IMR-90 (cell line): ENCODE measurements at regions not wholly inside any gene's neighbourhood (a gene's known extent, or its start where the extent isn't known, plus 50 kb on each side); places are given as distances from the start of the nearest gene placed in this dataset.

ENCODE experiments used
- ATAC-seq: fragments of 200-7000 bp; cut with Tn5 transposase; 2 replicates; pipeline ENCODE4 v1.9.1; 2020; ENCODE audit warnings: low read depth, mild to moderate bottlenecking, moderate library complexity
- BruUV-seq: library from RNA; stranded (reverse); fragments of 400-500 nt; replicated peaks from 2 replicates; lab custom pipeline; 2021; lab: Mats Ljungman, UMichigan
- CTCF ChIA-PET: fragments of 300-600 bp; formaldehyde crosslinking; extraction: SDS; loops from one replicate; lab custom pipeline; 2021; ENCODE audit warnings: antibody characterized with exemption; lab: Yijun Ruan, JAX
- POLR2A ChIA-PET: fragments of 300-600 bp; sonication (Branson Sonifier 250); formaldehyde crosslinking; loops from one replicate; lab custom pipeline; 2022; ENCODE audit warnings: antibody characterized with exemption; ENCODE audit not compliant: unreplicated experiment; lab: Charles Lee
- DNase-seq: peaks from one replicate; pipeline ENCODE4 v3.0.0; 2013
- H2AFZ ChIP-seq: replicated peaks from 2 replicates; pipeline ENCODE3; 2013; ENCODE audit warnings: low read length, mild to moderate bottlenecking; ENCODE audit not compliant: poor library complexity
- H2AK5ac ChIP-seq: 2 replicates; pipeline ENCODE4 v1.6.1; 2013; ENCODE audit warnings: low read depth, low read length, inconsistent platforms
- H2AK9ac ChIP-seq: replicated peaks from 2 replicates; pipeline ENCODE3; 2013; ENCODE audit warnings: mild to moderate bottlenecking, low read depth, low read length, moderate library complexity; ENCODE audit not compliant: poor library complexity
- H2BK120ac ChIP-seq: 2 replicates; pipeline ENCODE4 v1.6.1; 2013; ENCODE audit warnings: low read depth, low read length, inconsistent platforms
- H2BK15ac ChIP-seq: 3 replicates; pipeline ENCODE4 v1.6.1; 2013; ENCODE audit warnings: low read depth, low read length, inconsistent platforms
- H2BK20ac ChIP-seq: 2 replicates; pipeline ENCODE4 v1.6.1; 2013; ENCODE audit warnings: low read depth, mild to moderate bottlenecking, inconsistent platforms, low read length, moderate library complexity
- H2BK5ac ChIP-seq: 2 replicates; pipeline ENCODE4 v1.6.1; 2013; ENCODE audit warnings: mild to moderate bottlenecking, low read depth, low read length, inconsistent platforms; ENCODE audit not compliant: poor library complexity, severe bottlenecking
- H3K14ac ChIP-seq: replicated peaks from 2 replicates; pipeline ENCODE4 v1.6.1; 2013; ENCODE audit warnings: low read depth, low read length, inconsistent platforms
- H3K18ac ChIP-seq: 2 replicates; pipeline ENCODE4 v1.6.1; 2013; ENCODE audit warnings: low read depth, low read length, control low read depth
- H3K23ac ChIP-seq: 2 replicates; pipeline ENCODE4 v1.6.1; 2013; ENCODE audit warnings: low read depth, low read length, inconsistent platforms
- H3K27ac ChIP-seq: 2 replicates; pipeline ENCODE4 v1.5.1; 2013; ENCODE audit warnings: mild to moderate bottlenecking, control low read depth, low read length; ENCODE audit not compliant: insufficient read depth
- H3K27me3 ChIP-seq: 2 replicates; pipeline ENCODE4 v1.6.1; 2013; ENCODE audit warnings: low read length; ENCODE audit not compliant: control insufficient read depth, insufficient read depth
- H3K36me3 ChIP-seq: 2 replicates; pipeline ENCODE4 v1.6.1; 2013; ENCODE audit warnings: low read length, mixed read lengths; ENCODE audit not compliant: control insufficient read depth, insufficient read depth
- H3K4ac ChIP-seq: 2 replicates; pipeline ENCODE4 v1.6.1; 2013; ENCODE audit warnings: low read depth, low read length, inconsistent platforms
- H3K4me1 ChIP-seq: 2 replicates; pipeline ENCODE4 v1.6.1; 2013; ENCODE audit warnings: low read length, mixed read lengths; ENCODE audit not compliant: control insufficient read depth, insufficient read depth
- H3K4me2 ChIP-seq: 2 replicates; pipeline ENCODE4 v1.6.1; 2013; ENCODE audit warnings: low read depth, mild to moderate bottlenecking, control low read depth, low read length, moderate library complexity
- H3K4me3 ChIP-seq: 2 replicates; pipeline ENCODE4 v1.5.1; 2013; ENCODE audit warnings: low read depth, mild to moderate bottlenecking, control low read depth, low read length, moderate library complexity; ENCODE audit not compliant: insufficient read depth
- H3K56ac ChIP-seq: 2 replicates; pipeline ENCODE4 v1.6.1; 2013; ENCODE audit warnings: low read length, inconsistent platforms; ENCODE audit not compliant: insufficient read depth; ENCODE audit errors: extremely low read depth
- H3K79me1 ChIP-seq, 2 experiments: 2 replicates each; pipeline ENCODE4 v1.6.1; 2013; ENCODE audit warnings: low read length in 2 of 2, inconsistent platforms in 1 of 2, low read depth in 1 of 2
- H3K9ac ChIP-seq: 2 replicates; pipeline ENCODE4 v1.6.1; 2013; ENCODE audit warnings: low read depth, low read length, control low read depth
- H3K9me1 ChIP-seq: 2 replicates; pipeline ENCODE4 v1.6.1; 2013; ENCODE audit warnings: low read length, inconsistent platforms; ENCODE audit not compliant: insufficient read depth
- H3K9me3 ChIP-seq: 2 replicates; pipeline ENCODE4 v1.6.1; 2013; ENCODE audit warnings: low read length; ENCODE audit not compliant: control insufficient read depth, insufficient read depth
- H4K20me1 ChIP-seq: 2 replicates; pipeline ENCODE4 v1.6.1; 2013; ENCODE audit warnings: low read length, inconsistent platforms; ENCODE audit not compliant: insufficient read depth
- H4K5ac ChIP-seq: 2 replicates; pipeline ENCODE4 v1.6.1; 2013; ENCODE audit warnings: mild to moderate bottlenecking, low read depth, low read length, control low read depth
- H4K8ac ChIP-seq, 2 experiments: 2 replicates each; pipeline ENCODE4 v1.6.1; 2013; ENCODE audit warnings: low read depth in 2 of 2, low read length in 2 of 2, control low read depth in 1 of 2, inconsistent platforms in 1 of 2
- H4K91ac ChIP-seq: 2 replicates; pipeline ENCODE4 v1.6.1; 2013; ENCODE audit warnings: low read depth, low read length, inconsistent platforms; ENCODE audit not compliant: insufficient read depth
- BHLHE40 ChIP-seq: fragments of 150-350 bp; IDR thresholded peaks from 2 replicates; pipeline ENCODE4 v1.6.1; 2016; ENCODE audit warnings: mild to moderate bottlenecking, low read depth, low read length
- CEBPB ChIP-seq: IDR thresholded peaks from 2 replicates; pipeline ENCODE4 v1.6.1; 2012; ENCODE audit warnings: low read depth, low read length, improper control_type of control experiment
- CHD1 ChIP-seq: IDR thresholded peaks from 2 replicates; pipeline ENCODE4 v1.6.1; 2012; ENCODE audit warnings: low read depth, low read length, improper control_type of control experiment
- FOS ChIP-seq: fragments of 150-350 bp; IDR thresholded peaks from 2 replicates; pipeline ENCODE4 v1.6.1; 2016; ENCODE audit warnings: low read depth, low read length
- MAFK ChIP-seq: IDR thresholded peaks from 2 replicates; pipeline ENCODE4 v1.6.1; 2012; ENCODE audit warnings: low read depth, low read length, improper control_type of control experiment
- MXI1 ChIP-seq: IDR thresholded peaks from 2 replicates; pipeline ENCODE4 v1.6.1; 2012; ENCODE audit warnings: low read depth, mild to moderate bottlenecking, low read length, moderate library complexity, borderline replicate concordance
- POLR2A ChIP-seq: IDR thresholded peaks from 2 replicates; pipeline ENCODE4 v1.6.1; 2012; ENCODE audit warnings: mild to moderate bottlenecking, low read depth, low read length
- RAD21 ChIP-seq: IDR thresholded peaks from 2 replicates; pipeline ENCODE4 v1.6.1; 2012; ENCODE audit warnings: low read length, improper control_type of control experiment
- RCOR1 ChIP-seq: IDR thresholded peaks from 2 replicates; pipeline ENCODE4 v1.6.1; 2012; ENCODE audit warnings: mild to moderate bottlenecking, low read length, improper control_type of control experiment; ENCODE audit not compliant: insufficient replicate concordance
- RFX5 ChIP-seq: IDR thresholded peaks from 2 replicates; pipeline ENCODE4 v1.8.0; 2012; ENCODE audit warnings: low read depth, mild to moderate bottlenecking, low read length, moderate library complexity
- WGBS, 2 experiments: methylation state at CpG; one replicate each; pipeline versions ENCODE4 v1.1.5 to v1.1.7; 2013; ENCODE audit warnings: missing lambda C conversion rate in 2 of 2; ENCODE audit not compliant: insufficient read length in 1 of 2; ENCODE audit errors: extremely low coverage in 2 of 2; 5-methylcytosine and 5-hydroxymethylcytosine counted together
- dilution Hi-C: fragments of 300-500 bp; cut with HindIII; formaldehyde crosslinking; loops from one replicate; pipeline ENCODE4 v1.14.3; 2018; ENCODE audit warnings: low sequenced_read_pairs; ENCODE audit not compliant: unreplicated experiment
- in situ Hi-C: fragments of 300-500 bp; cut with MboI; formaldehyde crosslinking; loops from 3 replicates; pipeline ENCODE4 v1.14.3; 2019; ENCODE audit warnings: low sequenced_read_pairs, inconsistent platforms, mixed read lengths
- intact Hi-C: fragments of 100-400 bp; cut with micrococcal nuclease; formaldehyde crosslinking; loops from 2 replicates; pipeline ENCODE4 v1.10.0; 2022
- TF ChIP-seq, protein P1 (sequence below): fragments of 150-350 bp; IDR thresholded peaks from 2 replicates; pipeline ENCODE4 v1.6.1; 2017; ENCODE audit warnings: mild to moderate bottlenecking, antibody characterized with exemption, low read length, low read depth
- TF ChIP-seq, protein P2 (sequence below): conservative IDR thresholded peaks from 2 replicates; pipeline ENCODE4 v1.5.1; 2012; ENCODE audit warnings: mild to moderate bottlenecking, low read depth, low read length, improper control_type of control experiment
- TF ChIP-seq, protein P3 (sequence below): fragments of 150-350 bp; IDR thresholded peaks from 2 replicates; pipeline ENCODE4 v1.6.1; 2016; ENCODE audit warnings: low read depth, mild to moderate bottlenecking, low read length, moderate library complexity, borderline replicate concordance

DNA sequence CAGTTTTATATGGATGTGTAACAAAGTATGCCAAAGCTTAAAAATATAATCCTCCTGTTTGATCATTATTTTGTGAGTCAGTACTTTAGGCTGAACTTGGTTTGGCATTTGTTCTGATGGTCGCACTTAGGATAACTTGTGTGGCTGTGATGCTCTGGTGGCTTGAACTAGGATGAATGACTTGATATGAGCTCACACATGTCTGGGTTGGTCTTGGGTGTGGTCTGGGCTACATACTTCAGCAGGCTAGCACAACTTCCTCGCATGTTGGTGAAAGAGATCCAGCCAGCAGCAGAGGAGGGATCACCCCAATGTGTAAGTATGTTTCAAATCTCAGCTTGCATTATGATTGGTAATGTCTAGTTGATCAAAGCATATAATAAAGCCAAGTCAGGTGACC lies 969.1 kb upstream of the PCDH9 start:
- intact Hi-C loops (no loop called here), in situ Hi-C loops (no loop called here), dilution Hi-C loops (no loop called here)
- ATAC-seq (no peak), DNase-seq (no peak)
- no peak overlapping the region for H3K14ac ChIP-seq
- no peaks in the 10 kb centered on the region for H3K9me1 ChIP-seq
- no peak overlapping the region for H2AK9ac ChIP-seq
- H4K20me1 ChIP-seq: no peaks in the 10 kb centered on the region
- BruUV-seq: no TSS peak
- H3K27me3 ChIP-seq: no peaks in the 10 kb centered on the region
- H3K23ac ChIP-seq: no peak overlapping the region
- H3K18ac ChIP-seq: no peak overlapping the region
- no peak overlapping the region for H3K9ac ChIP-seq
- no peak overlapping the region for H4K91ac ChIP-seq
- H3K9me3 ChIP-seq: no peaks in the 10 kb centered on the region; the same call in 1 of the 2 replicates
- no peak overlapping the region for H3K56ac ChIP-seq
- no peak overlapping the region for H2AK5ac ChIP-seq
- TF ChIP-seq, protein P1, sequence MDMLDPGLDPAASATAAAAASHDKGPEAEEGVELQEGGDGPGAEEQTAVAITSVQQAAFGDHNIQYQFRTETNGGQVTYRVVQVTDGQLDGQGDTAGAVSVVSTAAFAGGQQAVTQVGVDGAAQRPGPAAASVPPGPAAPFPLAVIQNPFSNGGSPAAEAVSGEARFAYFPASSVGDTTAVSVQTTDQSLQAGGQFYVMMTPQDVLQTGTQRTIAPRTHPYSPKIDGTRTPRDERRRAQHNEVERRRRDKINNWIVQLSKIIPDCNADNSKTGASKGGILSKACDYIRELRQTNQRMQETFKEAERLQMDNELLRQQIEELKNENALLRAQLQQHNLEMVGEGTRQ: no peak
- TF ChIP-seq MAFK (no peak), RCOR1 (no peak), CEBPB (no peak), RFX5 (no peak), BHLHE40 (no peak), CHD1 (no peak), POLR2A (no peak), FOS (no peak), MXI1 (no peak), RAD21 (no peak)
- TF ChIP-seq, protein P2, sequence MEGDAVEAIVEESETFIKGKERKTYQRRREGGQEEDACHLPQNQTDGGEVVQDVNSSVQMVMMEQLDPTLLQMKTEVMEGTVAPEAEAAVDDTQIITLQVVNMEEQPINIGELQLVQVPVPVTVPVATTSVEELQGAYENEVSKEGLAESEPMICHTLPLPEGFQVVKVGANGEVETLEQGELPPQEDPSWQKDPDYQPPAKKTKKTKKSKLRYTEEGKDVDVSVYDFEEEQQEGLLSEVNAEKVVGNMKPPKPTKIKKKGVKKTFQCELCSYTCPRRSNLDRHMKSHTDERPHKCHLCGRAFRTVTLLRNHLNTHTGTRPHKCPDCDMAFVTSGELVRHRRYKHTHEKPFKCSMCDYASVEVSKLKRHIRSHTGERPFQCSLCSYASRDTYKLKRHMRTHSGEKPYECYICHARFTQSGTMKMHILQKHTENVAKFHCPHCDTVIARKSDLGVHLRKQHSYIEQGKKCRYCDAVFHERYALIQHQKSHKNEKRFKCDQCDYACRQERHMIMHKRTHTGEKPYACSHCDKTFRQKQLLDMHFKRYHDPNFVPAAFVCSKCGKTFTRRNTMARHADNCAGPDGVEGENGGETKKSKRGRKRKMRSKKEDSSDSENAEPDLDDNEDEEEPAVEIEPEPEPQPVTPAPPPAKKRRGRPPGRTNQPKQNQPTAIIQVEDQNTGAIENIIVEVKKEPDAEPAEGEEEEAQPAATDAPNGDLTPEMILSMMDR: no peak
- TF ChIP-seq, protein P3, sequence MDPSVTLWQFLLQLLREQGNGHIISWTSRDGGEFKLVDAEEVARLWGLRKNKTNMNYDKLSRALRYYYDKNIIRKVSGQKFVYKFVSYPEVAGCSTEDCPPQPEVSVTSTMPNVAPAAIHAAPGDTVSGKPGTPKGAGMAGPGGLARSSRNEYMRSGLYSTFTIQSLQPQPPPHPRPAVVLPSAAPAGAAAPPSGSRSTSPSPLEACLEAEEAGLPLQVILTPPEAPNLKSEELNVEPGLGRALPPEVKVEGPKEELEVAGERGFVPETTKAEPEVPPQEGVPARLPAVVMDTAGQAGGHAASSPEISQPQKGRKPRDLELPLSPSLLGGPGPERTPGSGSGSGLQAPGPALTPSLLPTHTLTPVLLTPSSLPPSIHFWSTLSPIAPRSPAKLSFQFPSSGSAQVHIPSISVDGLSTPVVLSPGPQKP: no peak
- no peak overlapping the region for H3K4me2 ChIP-seq
- no peak overlapping the region for H3K4ac ChIP-seq
- POLR2A ChIA-PET: no interaction called here
- H2AFZ ChIP-seq: no peak overlapping the region
- H2BK15ac ChIP-seq: no peak overlapping the region
- no peak overlapping the region for H4K5ac ChIP-seq
- no peaks in the 10 kb centered on the region for H3K4me1 ChIP-seq
- no peak overlapping the region for H2BK120ac ChIP-seq
- no peak overlapping the region for H3K4me3 ChIP-seq
- H2BK20ac ChIP-seq: no peak overlapping the region
- 71% methylated on average over 1 of the region's 2 CpGs; no CpG with 5 or more reads in 1 of the 2 experiments for WGBS, 2 experiments
- no peak overlapping the region for H4K8ac ChIP-seq
- no peaks in the 10 kb centered on the region for H3K79me1 ChIP-seq
- CTCF ChIA-PET: no interaction called here
- no peak overlapping the region for H2BK5ac ChIP-seq
- no peaks in the 10 kb centered on the region for H3K36me3 ChIP-seq
- no peak overlapping the region for H3K27ac ChIP-seq
